SIG-M5 treated with dmso at 0.1 percent for 504 hours (cell line): ENCODE measurements at regions not wholly inside any gene's neighbourhood (a gene's known extent, or its start where the extent isn't known, plus 50 kb on each side); places are given as distances from the start of the nearest gene placed in this dataset.
"Not testable (repeated sequence)": the region's sequence is repeated elsewhere in the genome, so short reads cannot be mapped to it uniquely, and the experiment has no call there.

Experiments
- DNase-seq: peaks from one replicate; lab custom pipeline; 2025; ENCODE audit not compliant: unreplicated experiment; lab: John Stamatoyannopoulos, UW

DNA sequence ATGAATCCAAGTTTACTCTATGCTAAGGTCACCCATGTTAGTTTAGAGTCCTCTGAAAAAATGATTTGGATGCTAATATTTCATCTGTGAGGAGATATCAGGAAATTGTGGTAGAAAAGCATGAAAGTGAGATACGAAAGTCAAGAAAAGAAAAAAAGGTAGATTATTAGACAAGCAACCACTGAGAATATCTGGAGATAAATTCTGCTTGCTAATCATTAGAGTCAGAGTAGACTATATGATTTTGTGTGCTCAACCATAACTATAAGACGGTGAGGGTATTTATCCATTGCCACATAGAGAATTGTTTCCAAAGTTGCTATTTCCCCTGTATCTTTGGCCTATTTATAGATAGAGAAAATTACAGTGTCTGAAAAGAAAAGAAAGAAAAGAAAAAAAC is 706.7 kb downstream of the SLITRK5 start:
- DNase-seq, result no peak

DNA sequence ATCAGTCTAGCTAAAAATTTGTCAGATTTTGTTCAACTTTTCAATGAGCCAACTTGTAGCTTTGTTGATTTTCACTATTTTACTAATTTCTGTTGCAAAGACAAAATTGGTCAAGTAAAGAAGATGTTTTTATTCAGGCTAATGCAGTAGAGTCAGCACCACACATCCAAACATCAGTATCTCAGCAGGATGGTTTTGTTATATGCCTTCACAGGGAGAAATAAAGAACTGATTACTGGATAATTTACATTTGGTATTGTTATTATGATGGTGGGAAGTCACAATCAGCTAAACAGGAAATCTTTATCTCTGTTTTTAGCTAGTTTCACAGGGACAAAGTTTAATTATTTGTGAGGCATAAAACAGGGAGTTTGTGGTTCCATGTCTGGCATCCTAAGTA is 713.4 kb downstream of the SLITRK5 start:
- DNase-seq, result no peak

DNA sequence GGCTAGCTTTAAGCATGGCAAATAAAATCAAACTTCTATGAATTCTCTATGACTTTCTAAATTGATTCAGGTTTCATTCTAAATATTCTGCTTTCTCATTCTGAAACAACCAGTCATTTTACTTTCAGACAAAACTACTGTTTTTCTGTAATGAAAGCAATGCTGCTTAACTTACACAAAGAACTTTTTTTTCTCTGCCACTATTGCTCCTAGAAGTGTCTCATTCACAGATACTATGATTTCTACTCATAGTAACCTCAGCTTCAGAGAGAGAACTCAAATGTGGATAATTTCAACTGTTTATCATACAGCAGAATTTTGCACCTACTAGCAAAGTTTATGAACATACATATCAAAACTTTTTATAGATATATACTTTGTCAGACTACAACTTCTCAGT is 724.6 kb downstream of the SLITRK5 start:
- DNase-seq, result no peak

DNA sequence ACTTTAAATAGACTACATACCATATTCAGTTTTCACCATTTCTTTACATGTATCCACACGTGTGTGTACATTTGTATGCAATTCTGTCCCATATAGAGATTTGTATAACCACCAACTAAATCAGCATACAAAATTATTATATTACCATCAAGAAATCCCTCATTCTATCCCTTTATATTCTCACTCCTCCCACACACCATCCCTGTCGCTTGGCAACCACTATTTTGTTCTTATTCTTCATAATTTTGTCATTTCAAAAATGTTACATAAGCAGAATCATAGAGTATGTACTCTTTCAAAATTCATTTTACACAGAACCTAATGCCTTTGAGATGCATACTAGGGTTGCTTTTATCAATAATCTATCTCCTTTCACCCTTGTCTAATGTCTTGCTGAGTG is 740.5 kb downstream of the SLITRK5 start:
- no peak for DNase-seq

DNA sequence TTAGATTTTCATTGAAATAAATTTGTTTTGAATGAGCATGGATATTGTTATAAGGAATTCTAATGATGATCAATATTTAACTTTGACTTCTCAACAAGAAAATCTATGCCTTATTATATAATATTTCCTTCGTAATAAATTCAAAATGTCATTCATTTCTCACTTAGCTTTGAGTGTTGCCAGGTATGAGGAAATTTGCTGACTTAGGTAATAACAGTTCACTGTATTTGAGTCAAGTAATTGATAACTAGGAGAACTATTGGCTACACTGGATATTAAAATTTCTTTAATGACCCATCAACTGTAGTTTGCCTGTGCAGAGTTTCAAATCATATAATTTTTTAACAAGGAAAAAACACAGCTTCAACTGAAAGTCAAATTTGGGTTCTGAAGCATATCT is 746.6 kb downstream of the SLITRK5 start:
- no peak for DNase-seq

DNA sequence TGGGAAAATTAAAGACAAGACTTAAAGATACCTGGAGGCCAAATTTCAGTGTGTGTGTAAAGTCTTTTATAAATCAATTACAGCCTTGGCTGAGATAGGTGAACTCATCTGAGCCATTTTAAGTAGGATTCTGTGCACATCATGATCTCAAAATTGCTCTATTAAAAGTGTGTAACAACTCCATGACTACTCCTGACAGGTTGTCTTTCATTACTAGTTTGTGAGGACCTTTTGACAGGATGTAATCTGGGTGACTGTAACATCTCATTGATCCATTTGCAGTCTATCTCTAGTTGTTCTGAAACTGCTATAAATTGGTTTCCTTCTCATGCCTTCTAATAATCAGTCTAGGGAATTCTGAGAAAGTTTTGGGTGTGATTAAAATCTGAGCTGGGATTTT is 753.3 kb downstream of the SLITRK5 start:
- no peak for DNase-seq

DNA sequence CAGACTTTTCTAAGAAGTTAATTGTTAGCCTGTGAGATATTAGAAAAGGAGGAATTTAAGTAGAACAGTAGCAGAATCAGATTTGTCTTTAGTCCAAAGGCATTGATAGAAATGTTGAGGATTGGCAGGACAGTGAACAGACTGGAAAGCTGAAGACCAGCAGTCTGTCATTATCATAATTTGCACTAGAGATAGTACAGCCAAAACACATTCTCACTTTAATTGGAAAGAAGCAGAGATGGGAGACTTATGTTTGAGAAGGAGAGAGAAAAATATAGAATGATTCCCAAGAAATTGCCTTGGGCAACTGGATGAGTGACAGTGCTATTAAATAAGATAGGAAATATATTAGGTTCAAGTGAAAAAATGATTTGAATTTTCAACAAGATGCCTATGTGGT is 755.5 kb downstream of the SLITRK5 start:
- DNase-seq, result no peak

DNA sequence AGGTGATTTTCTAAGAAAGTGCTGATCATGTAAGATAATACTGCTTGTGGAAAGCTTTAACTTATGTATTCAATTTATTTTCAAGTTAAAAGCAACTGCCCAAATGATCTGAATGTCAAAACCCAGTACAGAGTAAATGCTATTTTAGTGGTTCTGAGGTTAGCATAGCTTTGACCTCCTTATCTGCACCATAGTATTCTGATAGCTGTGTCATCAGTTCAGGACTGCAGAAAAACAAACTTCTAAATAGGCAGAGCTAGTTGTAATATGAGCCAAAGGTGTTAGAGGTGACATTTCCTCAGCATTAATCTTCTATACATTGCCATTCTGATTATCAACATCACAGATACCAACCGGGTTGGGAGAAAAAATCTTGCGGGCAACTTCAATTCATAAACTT is 758.7 kb downstream of the SLITRK5 start:
- no peak for DNase-seq

DNA sequence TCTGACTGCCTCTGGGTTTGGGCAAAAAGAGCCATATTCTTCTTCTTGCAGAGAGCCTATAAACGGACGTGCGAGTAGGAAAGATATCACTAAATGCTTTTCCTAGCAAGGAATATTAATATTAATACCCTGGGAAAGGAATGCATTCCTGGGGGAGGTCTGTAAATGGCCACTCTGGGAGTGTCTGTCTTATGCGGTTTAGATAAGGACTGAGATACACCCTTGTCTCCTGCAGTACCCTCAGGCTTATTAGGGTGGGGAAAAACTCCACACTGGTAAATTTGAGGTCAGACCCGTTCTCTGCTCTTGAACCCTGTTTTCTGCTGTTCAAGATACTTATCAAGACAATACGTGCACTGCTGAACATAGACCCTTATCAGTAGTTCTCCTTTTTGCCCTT is 763.8 kb downstream of the SLITRK5 start:
- no peak for DNase-seq

DNA sequence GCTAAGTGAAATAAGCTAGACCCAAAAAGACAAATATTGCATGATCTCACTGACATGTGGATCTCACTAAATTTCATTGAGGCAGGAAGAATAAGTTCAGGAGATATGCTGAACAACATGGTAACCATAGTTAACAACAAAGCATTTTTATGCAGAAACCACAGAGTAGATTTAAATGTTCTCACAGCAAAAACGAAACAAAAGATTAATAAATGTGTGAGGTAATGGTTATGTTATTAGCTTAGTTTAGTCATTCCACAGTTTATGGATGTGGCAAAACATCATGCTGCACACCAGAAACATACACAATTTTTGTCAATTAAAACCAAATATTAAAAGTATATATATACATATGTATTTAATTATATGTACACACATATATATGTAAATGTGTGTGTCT is 765.8 kb downstream of the SLITRK5 start:
- no peak for DNase-seq

DNA sequence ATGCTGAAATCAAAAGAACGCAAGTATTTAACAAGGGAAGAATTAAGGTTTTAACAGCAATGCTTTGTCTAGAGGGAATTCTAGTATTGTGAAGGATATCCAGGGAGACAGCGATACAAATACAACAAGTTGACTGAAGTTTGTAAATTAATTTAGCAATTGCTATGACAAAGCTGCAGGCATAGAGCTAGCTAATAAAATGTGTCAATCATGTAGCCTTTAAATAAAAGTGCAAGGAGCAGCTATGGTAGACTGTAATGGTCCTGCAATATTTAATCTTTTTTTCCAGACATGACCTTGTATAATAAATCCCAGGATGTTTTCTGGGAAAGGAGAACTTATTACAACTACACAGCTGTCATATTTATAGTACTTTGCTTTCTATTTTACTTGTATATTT is 779.3 kb downstream of the SLITRK5 start:
- no peak for DNase-seq

DNA sequence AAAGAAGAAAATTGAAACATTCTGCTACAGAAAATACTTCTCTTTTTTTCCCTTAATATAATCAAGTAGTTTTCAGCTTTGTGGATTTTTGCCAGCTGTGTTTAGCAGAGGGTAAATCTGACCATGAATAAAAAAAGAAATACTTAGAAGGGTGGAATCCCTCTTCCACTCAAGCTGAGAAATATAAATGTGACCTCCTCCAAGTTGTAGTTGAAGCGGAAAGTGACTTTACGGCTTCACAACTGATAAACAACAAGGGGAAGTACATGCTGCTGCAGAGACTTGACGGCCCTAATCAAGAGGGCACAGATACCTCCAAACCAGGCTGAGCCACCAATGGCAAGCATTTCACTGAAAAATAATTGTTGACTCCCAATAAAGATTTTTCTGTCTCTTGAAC is 785.0 kb downstream of the SLITRK5 start:
- no peak for DNase-seq

DNA sequence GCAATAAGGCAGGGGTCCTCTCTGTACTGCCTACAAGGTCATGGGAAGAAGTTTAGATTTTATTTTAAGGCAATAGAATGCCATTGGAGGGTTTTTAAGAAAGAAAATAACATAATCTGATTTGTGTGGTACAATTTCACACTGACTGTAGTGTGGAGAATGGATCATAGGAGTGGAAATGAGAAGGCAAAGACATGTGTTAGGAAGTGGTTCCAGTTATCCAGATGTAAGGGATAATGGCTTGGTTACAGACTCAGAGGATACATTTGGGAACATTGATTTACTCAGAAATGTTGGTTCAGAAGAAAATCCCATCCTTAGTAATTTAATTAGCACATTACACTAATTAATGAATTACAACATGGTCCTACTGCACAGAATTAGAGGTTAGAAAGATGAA is 788.2 kb downstream of the SLITRK5 start:
- DNase-seq, result no peak

DNA sequence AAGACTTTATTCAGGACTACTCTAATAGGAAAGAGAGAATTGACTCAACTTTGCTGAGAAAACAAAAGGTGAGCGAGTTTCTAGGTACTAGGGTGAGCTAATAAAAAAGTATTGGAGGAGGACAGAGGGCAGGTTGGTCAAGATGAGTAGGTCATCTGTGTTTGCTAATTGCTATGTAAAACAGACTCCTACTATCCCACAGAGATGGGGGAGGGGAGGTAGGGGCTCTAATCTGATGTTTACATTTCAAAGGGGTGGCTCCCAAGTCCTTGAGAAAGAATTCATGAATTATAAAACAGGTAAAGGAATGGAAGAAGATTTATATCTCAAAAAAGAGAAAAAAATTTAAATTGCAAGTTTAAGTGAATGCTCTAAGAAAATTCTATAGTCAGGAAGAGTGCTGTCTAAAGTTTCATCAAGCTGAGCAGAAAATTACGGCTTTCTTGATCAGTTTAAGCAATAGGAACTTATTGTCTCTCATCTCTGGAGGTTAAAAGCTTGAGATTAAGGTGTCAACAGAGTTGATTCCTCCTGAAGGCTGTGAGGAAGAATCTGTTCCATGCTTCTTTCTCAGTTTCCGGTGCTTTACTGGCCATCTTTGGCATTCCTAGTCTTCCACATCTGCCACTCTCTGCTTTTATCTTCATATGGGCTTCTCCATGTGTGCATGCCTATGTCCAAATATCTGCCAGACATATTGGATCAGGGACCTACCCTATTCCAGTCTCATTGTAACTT is 790.3 kb downstream of the SLITRK5 start:
- DNase-seq, result no peak

DNA sequence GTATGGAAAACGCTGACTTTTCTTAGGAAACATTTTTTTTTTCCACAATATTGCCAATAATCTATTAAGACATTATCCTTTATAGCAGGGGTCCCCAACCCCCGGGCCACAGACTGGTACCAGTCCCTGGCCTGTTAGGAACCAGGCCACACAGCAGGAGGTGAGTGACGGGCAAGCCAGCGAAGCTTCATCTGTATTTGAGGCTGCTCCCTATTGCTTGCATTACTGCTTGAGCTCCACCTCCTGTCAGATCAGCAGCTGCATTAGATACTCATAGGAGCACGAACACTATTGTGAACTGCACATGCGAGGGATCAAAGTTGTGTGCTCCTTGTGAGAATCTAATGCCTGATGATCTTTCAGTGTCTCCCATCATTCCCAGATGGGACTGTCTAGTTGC is 793.7 kb downstream of the SLITRK5 start:
- DNase-seq, result no peak

DNA sequence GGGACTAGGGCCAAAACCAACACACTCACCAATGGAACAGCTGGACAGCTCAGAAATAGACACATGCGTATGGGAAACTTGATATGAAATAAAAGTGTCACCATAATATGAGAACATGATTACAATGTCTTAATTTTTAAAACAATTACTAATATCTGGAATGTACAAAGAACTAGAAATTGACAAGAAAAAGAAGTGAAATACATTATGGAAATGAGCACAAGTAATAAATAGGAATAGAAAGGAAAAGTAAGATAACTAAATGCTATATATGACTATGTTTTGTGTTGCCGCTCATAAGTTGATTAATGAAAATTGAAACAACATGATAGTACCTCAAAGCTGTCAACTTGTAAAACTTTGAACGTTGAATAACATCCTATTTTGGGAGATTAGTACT is 801.1 kb downstream of the SLITRK5 start:
- no peak for DNase-seq

DNA sequence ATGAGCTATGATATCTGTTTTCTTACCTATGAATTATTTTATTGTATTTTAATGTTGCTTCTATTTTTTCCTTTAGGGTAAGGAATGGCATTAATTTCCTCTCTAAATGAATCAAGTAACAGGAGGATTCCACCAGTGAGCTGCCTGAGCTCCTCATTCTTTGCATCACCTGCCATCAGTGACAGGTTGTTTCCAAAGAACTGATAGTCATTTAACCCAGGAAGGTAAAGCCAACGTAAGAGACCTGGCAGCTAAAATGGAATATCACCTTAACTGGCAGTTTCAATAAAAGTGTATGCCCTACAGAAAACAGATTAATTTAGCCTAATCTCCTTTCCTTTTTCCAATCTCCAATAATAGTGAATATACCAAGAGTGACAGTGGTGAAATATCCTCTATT is 812.0 kb downstream of the SLITRK5 start:
- no peak for DNase-seq

DNA sequence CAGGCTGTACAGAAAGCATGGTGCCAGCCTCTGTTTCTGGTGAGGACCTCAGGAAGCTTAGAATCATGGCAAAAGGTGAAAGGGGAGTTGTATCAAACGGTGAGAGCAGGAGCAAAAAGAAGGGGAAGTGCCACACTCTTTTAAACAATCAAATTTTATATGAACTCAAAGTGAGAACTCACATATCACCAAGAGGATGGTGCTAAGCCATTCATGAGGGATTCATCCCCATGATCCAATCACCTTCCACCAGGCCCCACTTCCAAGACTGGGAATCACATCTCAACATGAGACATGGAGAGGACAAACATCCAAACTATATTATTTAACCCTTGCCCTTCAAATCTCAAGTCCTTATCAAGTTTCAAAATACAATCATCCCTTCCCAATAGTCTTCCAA is 836.7 kb downstream of the SLITRK5 start:
- no peak for DNase-seq

DNA sequence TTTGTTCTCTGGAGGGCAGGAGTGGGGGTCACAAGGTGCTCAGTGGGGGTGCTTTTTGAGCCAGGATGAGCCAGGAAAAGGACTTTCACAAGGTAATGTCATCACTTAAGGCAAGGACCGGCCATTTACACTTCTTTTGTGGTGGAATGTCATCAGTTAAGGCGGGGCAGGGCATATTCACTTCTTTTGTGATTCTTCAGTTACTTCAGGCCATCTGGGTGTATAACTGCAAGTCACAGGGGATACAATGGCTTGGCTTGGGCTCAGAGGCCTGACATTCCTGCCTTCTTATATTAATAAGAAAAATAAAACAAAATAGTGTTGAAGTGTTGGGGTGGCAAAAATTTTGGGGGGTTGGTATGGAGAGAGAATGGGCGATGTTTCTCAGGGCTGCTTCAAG is 841.8 kb downstream of the SLITRK5 start:
- not testable (repeated sequence) for DNase-seq

DNA sequence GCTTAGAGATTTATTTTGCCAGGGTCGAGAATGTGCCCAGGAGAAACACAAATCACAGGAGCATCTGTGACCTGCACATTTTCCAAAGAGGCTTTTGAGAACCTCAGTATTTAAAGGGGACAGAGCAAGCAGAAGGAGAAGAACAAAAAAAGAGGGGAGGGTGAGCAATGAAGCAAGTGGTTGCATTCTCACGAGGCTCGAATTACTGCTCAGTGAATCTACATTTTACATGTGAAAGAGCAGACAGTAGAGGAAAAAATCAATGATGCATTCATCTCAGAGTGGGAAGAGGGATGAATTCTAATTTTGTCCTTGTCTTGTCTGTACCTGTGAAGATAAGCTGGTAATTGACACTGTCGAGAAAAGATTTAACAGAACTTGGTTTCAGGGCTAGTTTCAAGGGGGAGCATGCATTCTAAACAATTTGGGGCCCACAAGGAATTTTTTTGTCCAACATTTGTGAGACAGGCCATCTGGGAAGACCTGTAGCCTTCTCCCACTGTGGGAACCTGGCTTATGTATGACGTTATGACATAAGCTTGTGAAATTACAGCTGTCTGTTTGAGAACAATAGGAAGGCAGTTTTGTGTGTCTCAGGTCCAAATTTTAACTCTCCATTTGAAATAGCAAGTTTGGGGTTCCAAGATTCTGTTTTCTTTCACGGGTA is 855.1 kb downstream of the SLITRK5 start:
- DNase-seq, result no peak

DNA sequence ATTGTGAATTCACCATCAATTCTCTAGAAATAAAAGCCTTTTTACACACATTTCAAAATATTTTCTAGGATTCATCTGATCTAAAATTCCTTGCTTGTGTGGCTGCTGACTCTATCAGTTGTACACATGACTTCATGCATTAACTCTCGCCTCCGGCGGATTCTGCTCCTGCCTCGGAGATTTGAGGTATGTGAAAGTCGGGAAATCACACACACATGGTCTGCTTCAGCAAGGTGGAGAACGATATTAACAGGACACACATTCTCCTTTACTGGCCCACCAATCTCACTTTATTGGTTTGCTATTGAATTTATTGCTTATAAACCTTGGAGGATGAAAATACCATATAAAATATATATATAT is 855.7 kb downstream of the SLITRK5 start:
- no peak for DNase-seq

DNA sequence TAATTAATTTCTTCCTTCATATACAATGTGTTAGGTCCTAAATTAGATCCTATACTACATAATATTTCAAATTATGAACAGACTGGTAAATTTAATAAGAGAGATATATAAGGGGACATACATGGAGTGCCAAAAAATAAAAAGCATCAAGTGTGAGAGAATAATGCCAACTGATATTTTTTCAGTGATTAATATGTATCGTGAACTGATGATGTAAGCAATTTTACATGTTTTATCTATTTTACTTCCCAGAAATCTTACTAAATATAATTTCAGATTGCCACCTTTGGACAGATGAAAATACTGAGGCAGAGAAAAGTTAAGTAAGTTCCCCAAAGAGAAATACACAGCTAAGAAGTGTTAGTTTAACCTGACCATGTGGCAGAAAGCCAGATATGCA is 870.8 kb downstream of the SLITRK5 start:
- DNase-seq, result no peak

DNA sequence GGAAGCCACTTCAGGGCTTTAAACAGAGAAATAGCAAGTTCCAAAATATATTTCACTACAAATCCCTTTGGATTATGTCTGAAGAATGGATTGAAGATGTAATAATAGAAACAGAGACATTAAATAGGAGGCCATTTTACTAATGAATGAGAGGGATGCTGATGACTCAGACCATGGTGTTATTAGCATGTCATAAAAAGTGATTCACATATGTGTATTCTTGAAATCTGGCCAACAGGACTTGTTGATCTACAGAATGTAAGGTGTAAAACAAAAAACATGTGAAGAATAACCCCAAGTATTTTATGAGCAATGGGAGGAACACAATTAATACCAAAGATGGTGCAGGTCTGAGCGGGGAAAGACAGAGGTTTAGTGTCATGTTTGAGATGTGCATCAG is 873.7 kb downstream of the SLITRK5 start:
- DNase-seq, result no peak
